ENCODE measurements at regions not wholly inside any gene's neighbourhood (a gene's known extent, or its start where the extent isn't known, plus 50 kb on each side); places are given as distances from the start of the nearest gene placed in this dataset.

DNA sequence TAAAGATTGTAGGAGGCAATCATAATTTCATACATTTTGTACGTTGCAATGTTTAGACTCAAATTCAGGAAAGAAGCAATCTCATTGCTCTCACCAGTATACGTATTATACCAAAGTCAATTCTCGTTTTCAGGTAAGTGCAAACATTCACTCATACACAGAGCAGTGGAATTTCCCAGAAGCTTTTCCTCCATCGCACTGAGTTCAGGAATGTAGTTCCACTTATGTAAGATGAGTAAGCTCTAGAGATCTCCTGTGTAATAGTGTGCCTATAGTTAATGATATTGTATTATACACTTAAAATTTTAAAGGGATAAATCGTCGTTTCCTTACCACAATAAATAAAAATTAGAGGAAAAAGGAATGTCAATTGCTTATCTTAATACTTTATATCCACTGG, 470.8 kb upstream of the KCND2 start:
- H3K27ac ChIP-seq = no peak overlapping the region
- no peak overlapping the region for H3K4me3 ChIP-seq
- TF ChIP-seq, protein P1, sequence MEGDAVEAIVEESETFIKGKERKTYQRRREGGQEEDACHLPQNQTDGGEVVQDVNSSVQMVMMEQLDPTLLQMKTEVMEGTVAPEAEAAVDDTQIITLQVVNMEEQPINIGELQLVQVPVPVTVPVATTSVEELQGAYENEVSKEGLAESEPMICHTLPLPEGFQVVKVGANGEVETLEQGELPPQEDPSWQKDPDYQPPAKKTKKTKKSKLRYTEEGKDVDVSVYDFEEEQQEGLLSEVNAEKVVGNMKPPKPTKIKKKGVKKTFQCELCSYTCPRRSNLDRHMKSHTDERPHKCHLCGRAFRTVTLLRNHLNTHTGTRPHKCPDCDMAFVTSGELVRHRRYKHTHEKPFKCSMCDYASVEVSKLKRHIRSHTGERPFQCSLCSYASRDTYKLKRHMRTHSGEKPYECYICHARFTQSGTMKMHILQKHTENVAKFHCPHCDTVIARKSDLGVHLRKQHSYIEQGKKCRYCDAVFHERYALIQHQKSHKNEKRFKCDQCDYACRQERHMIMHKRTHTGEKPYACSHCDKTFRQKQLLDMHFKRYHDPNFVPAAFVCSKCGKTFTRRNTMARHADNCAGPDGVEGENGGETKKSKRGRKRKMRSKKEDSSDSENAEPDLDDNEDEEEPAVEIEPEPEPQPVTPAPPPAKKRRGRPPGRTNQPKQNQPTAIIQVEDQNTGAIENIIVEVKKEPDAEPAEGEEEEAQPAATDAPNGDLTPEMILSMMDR (IDR thresholded peaks at IDR 0.05) = no peak
- DNase-seq (no peak), ATAC-seq (peak; percentile 84)
- peaks cover 0 to 2% of the 10 kb centered on the region in 2 donors for H3K9me3 ChIP-seq
- no peaks in the 10 kb centered on the region for H3K4me1 ChIP-seq
- H3K27me3 ChIP-seq = no peaks in the 10 kb centered on the region
- intact Hi-C loops (cut with DNase I) = no loop called here
- no peaks in the 10 kb centered on the region for H3K36me3 ChIP-seq

DNA sequence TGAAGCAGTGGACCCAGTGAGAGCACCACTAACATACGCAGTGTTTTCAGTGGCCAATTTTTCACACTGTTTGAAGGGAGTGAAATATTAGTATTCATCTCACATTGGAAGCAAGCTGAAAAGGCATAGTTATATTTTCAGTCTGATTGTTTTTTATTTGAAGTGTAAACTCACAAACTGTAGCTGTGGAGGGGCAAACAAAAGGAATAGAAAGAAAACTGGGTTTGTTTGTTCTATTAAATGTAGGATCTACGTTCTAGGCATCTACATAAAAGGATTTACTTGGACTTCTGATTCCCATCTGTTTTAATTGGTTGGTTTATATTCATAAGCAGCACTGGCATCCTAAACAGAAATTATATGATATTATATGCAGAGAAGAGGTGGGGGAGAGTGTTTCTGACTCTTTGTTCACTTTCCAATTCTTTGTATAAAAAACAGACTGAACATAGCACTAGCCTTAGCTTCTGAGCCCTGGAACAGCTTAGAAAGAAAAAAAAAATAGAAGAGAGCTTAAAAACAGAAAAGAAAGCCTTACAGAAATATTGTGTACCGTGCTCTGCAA, 447.8 kb upstream of the KCND2 start:
- H3K4me1 ChIP-seq = no peaks in the 10 kb centered on the region
- H3K27me3 ChIP-seq = no peaks in the 10 kb centered on the region
- intact Hi-C loops (cut with DNase I) = no loop called here
- H3K36me3 ChIP-seq = no peaks in the 10 kb centered on the region
- H3K27ac ChIP-seq = no peak overlapping the region
- ATAC-seq (no peak), DNase-seq (no peak)
- no peak overlapping the region for H3K4me3 ChIP-seq
- H3K9me3 ChIP-seq = peaks cover 0 to 8% of the 10 kb centered on the region in 2 donors
- TF ChIP-seq, protein P1 (IDR thresholded peaks at IDR 0.05) = no peak

DNA sequence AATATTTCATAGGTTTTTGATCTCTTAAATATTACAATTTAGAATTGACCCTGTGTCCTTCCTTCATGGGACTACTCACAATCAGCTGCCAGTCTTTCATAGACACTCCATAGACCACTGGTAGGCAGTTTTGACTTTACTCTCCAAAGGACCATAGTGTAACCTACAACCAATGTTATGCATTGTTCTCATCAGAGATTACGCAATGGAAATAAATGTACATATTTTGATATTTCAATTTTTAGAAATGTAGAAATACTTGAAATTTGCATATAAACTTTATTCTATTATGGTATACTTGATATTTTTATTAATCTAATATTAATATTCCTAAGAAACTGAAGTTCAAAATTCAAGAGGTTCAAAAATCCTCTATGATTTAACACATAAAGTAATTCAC, 446.4 kb upstream of the KCND2 start:
- intact Hi-C loops (cut with DNase I) = no loop called here
- DNase-seq (no peak), ATAC-seq (no peak)
- H3K4me3 ChIP-seq = no peak overlapping the region
- H3K27ac ChIP-seq = no peak overlapping the region
- TF ChIP-seq, protein P1 (IDR thresholded peaks at IDR 0.05) = no peak
- no peaks in the 10 kb centered on the region for H3K36me3 ChIP-seq
- H3K9me3 ChIP-seq = peaks cover 0 to 2% of the 10 kb centered on the region in 2 donors
- no peaks in the 10 kb centered on the region for H3K27me3 ChIP-seq
- no peaks in the 10 kb centered on the region for H3K4me1 ChIP-seq

DNA sequence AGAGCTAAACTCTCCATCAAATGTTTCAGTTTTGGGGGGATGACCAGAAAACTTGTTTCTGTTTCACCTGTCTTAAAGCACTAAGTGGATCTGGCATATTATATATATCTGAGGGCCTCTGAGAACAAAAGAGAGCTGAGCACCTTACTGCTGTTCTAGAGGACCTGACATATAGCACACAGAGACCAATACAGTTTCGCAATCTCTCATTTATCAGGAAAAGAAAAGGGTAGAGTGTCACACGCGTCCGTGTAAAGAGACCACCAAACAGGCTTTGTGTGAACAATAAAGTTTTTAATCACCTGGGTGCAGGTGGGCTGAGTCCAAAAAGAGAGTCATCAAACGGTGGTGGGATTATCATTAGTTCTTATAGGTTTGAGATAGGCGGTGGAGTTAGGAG, 434.5 kb upstream of the KCND2 start:
- Histone ChIP-seq H3K27me3 (no peaks in the 10 kb centered on the region), H3K4me3 (no peak overlapping the region), H3K9me3 (peaks cover 0 to 17% of the 10 kb centered on the region in 2 donors), H3K36me3 (no peaks in the 10 kb centered on the region), H3K4me1 (no peaks in the 10 kb centered on the region), H3K27ac (no peak overlapping the region)
- ATAC-seq (no peak), DNase-seq (no peak)
- TF ChIP-seq, protein P1 (IDR thresholded peaks at IDR 0.05) = no peak
- intact Hi-C loops (cut with DNase I) = no loop called here

DNA sequence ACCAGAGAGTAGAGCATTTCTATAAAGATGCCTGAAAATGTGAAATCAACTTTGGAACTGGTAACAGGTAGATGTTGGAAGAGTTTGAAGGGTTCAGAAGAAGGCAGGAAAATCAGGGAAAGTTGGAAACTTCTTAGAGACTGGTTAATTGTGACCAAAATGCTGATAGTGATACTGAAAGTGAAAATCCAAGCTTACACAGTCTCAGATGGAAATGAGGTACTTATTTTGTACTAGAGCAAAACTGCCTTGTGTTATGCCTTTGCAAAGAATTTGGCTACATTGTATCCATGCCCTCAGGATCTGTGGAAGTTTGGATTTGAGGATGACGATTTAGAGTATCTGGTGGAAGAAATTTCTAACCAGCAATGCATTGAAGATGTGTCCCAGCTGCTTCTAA, 430.6 kb upstream of the KCND2 start:
- no peak overlapping the region for H3K4me3 ChIP-seq
- TF ChIP-seq, protein P1 (IDR thresholded peaks at IDR 0.05) = no peak
- H3K36me3 ChIP-seq = no peaks in the 10 kb centered on the region
- H3K4me1 ChIP-seq = no peaks in the 10 kb centered on the region
- intact Hi-C loops (cut with DNase I) = no loop called here
- H3K9me3 ChIP-seq = peaks cover 0 to 17% of the 10 kb centered on the region in 2 donors
- DNase-seq (no peak), ATAC-seq (no peak)
- no peak overlapping the region for H3K27ac ChIP-seq
- H3K27me3 ChIP-seq = no peaks in the 10 kb centered on the region
